HG03039 (cell line): ENCODE measurements at regions not wholly inside any gene's neighbourhood (a gene's known extent, or its start where the extent isn't known, plus 50 kb on each side); places are given as distances from the start of the nearest gene placed in this dataset.

Source experiments
- ATAC-seq: cut with Tn5 transposase; IDR thresholded peaks from one replicate; pipeline ENCODE4 v1.9.1; 2021; ENCODE audit warnings: mild to moderate bottlenecking, moderate library complexity; ENCODE audit not compliant: unreplicated experiment

DNA sequence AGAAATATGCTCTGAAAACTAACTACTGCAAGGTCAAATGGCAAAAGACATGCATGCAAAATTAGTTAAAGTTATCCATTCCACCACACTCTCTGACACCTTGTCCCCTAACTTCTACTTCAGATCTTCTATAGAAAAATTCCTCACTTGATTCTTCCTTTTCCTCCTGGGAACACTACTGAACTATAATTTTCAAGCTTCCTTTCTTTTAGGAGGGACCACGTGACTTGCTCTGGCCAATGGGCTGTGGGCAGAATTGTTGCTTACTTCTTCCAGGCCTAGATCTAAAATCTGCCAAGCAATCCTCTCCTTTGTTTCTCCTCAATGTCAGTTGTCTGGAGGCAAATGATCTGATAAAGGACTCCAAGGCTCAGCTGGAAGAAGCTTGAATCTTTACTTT lies 441.0 kb downstream of the CDK5RAP2 start:
- no peak for ATAC-seq

DNA sequence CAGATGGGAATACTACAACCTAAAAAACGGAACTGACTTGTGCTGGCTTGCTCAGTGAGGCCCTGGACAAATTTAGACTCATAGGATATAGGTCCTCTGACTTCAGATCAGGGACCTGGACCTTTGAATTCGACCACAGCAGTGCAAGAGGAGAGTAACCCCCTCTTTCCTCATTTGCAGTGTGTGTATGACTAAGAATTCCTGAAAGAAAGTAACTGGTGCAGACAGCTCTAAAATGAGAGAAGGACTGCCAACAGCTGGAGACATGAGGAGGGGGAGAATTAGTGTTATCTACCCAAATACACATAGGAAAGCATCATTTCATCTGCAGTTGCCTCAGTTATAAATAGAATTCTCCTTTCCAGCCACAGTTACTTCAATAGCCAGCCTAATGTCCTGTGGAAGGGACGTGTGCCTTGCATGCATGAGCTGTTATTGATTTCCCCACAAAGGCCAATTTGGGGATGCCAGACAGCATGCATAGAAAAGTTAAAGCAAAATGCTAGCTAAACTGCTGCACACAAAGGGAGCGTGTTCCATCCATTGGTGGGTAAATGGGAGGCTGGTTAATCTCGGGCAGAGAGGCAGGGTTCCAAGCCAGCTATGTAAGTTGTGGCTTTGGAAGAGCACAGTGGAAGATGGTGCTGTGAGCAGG lies 442.7 kb downstream of the CDK5RAP2 start:
- ATAC-seq: no peak

DNA sequence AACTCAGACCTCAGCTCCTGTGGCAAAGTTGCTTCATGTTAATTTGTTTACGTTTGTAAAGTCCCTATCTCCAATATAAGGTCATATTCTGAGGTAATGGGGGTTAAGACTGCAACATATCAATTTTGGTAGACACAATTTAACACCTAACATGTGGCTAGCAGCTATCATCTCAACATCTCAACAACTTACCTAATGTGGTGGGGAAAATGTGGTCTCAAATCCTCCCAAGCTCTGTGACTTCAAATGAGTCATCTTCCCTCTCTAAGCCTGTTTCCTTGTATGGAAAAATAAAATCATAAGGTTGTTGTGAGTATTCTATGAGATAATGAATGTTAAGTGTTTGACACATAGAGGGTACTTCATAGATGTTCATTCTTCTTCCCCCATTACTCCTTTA lies 443.3 kb downstream of the CDK5RAP2 start:
- no peak for ATAC-seq

DNA sequence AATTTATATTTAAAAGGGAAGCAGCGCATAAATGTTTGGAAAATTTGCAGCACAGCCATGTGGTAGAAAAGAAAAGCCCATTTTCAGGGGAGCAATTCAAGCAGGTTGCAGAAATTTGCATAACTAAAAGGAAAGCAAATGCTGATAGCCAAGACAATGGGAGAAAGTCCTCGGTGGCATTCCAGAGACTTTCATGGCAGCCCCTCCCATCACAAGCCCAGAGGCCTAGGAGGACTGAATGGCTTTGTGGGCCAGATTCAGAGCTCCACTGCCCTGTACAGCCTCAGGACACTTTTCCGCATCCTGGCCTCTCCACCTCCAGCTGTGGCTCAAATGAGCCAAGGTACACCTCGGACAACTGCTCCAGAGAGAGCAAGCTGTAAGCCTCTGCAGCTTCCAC lies 462.9 kb downstream of the CDK5RAP2 start:
- ATAC-seq: no peak

DNA sequence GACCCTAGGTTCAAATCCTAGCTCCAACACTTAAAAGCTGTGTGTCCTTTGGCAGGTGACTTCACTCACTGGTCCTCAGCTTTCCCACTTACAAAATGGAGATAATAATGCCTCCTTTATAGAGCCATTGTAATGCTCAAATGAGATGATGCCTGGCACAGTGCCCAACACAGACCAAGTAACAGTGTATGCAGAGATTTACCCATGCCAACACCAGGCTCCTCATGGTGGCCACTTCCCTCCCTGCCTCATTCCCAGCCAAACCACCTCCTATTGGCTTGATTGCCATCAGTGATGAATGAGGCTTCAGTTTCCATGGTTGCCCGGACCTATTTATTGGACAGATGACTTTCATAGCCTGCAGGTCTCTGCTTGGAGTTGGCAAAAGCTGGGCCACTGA lies 469.4 kb downstream of the CDK5RAP2 start:
- no peak for ATAC-seq

DNA sequence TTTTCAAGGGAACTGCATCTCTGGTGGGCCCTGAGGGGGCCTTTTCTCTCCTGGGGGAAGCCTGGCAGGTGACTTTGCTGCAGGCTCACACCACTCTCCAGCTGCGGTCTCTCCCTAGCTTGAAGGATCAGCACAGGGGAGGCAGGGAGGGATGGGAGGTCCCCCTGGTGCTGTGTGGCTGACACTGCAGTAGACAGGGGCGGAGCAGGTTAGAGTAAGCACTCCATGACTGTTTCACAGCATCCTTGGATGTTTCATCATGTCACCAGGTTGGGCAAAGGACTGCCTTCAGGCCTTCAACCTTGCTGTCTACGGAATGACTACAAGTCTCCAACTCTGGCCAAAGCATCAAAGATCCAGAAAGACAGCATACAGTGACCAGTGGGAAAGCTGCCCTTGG lies 470.7 kb downstream of the CDK5RAP2 start:
- ATAC-seq: no peak

DNA sequence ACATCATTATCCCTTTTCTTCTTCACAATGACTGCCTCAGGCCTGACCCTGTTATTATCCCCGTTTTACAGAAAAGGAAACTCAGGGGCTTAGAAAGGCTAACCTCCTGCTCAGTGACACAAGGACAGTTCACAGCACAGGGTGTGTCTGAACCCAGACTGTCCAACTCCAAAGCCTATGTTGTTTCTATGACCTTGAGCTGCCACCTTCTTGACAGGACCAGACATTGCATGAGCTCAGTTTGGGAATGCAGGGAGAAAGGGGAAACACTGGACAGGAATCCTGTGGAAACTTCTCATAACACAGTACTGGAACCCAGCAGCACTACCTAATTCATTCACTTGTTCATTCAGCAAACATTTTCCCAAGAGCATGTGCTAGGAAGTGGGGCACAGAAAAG lies 472.8 kb downstream of the CDK5RAP2 start:
- ATAC-seq: no peak

DNA sequence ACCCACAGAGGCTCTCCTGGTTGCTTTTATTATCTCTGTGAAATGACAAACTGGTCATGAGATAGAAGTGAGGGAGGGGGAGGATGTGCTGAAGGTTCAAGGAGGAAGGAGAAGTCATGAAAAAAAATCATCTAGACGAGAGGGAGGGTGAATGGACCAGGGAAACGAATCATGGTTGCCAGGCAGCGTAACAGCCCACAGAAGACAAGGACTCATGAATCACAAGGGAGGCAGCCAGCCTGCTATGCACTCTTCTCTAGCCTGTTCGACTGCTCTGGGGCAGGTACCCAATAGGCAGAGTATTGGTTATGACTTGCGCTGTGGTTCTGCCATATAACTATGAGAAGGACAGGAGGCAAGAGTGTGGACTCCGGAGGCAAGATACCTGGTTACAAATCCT lies 475.2 kb downstream of the CDK5RAP2 start:
- no peak for ATAC-seq

DNA sequence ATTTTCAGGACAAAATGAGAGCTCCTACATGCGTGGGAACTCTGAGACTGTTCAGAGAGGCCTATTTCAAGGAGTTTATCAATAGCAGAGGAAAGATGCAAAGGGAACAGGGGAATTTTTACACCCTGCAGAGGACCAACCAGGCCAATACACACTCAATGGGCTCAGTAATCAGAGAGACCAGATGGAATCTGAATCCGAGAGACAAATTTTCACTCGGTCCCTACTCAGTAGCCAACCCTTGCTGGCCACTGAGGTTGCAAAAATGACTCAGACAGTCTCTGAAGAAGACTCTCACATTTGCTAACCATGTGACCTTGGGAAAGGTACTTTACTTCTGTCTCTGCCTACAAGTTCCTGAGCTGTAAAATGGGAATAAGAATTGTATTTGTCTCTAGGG lies 479.4 kb downstream of the CDK5RAP2 start:
- no peak for ATAC-seq

DNA sequence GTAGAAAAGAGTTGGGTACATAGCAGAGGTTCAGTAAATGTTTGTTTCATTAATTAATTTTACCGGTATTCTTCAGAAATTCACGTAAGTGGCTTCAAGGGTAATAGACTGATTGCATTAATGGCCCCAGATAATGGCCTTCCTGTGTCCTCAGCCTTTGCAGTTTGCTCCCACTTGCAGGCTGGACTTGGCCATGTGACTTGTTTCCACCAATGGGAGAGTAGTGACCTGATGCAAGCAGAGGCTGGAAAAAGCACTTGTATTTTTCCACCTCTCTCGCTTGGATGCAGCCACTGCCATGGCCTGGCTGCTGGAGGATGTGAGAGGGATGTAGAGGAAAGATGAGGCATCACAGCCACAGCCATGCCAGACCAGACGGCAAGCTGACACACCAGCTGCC lies 480.9 kb downstream of the CDK5RAP2 start:
- ATAC-seq: no peak

DNA sequence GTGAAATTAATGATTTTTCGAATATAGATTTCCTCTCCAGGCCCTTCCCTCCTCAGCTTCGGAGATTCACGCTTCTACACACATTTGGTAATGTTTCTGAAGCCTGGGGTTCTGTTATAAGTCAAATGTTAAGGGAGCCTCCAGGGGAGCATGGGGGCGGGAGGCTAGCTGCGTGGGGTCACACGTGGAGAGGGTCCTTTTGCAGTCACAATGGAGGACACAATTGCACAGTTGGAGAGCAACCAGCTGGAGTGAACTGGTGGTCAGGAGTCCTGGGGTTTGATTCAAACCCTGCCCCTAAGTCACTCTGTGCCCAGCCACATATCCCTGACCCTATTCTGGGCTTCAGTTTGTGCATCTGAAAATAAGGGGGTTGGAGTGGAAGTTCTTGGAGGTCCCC lies 481.4 kb downstream of the CDK5RAP2 start:
- no peak for ATAC-seq

DNA sequence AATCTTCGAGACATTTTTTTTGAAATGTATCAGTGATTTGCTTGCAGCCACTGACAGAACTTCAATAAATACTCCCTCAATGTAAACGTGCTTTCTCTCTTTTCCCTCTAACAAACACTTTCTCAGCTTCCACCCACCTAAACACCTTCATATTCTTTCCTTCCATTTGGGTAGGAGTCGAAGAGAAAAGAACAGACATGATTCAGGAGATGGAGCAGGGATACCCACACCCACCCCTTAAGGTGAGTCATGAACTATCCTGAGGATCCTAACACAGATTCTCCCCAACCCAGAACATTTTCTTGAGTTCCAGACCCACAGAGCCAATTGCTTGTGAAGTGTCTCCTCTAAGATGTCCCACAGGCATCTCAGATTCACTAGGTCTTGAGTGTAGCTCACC lies 488.8 kb downstream of the CDK5RAP2 start:
- ATAC-seq: no peak

DNA sequence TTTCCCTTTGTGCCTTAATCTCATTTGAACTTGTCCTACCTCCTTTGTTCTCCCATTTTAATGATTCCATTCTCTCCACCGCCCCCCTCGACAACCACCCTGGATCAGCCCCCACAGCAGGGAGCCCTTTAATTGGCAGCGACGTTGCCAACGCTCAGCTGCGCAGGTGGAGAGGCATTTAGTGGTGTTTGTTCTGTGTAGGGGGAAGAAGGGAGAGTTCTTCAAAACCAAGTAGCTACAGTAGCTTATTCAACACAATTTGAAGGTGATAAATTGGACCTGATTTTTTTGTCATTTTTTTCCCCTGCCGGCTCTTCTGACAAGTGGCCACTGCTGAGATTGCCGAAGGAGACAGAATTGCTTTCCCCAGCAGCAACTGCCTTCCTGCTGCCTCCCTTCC lies 499.1 kb downstream of the CDK5RAP2 start:
- no peak for ATAC-seq

DNA sequence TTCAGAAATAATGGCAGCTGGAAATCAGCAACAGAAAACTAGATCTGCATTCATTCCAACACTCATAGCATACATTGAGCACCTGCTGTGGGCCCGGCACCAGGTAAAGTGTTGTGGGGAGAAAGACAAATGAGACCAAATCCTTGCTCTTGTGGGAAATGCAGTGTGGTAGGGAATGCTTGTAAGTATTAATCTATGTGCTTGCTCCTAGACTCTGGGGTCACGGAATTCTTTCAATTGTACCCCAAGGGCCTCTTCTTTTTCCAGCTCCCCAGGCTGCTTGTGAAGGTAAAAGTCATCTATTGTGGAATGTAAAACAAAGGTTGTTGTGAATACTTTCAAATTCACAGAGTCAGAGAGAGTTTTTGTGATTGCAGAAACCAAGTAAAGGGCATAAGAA lies 501.9 kb downstream of the CDK5RAP2 start:
- no peak for ATAC-seq

DNA sequence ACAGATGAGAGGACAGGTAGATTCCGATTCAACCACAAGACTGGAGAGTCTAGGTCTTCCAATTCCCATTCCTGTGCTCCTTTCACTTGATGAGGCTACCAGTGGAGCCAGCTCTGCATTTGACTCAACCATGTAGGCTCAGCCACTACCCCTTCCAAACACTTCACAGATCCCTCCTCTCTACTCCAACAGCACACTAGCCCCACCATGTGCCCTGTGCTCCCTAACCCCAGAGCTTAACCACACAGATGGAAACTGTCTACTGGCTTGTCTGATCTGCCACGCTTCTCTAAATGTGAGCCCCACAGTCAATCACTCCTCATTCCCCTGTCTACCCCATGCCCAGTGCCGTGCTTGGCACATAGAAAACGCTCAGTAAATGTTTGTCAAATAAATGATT lies 508.2 kb downstream of the CDK5RAP2 start:
- no peak for ATAC-seq

DNA sequence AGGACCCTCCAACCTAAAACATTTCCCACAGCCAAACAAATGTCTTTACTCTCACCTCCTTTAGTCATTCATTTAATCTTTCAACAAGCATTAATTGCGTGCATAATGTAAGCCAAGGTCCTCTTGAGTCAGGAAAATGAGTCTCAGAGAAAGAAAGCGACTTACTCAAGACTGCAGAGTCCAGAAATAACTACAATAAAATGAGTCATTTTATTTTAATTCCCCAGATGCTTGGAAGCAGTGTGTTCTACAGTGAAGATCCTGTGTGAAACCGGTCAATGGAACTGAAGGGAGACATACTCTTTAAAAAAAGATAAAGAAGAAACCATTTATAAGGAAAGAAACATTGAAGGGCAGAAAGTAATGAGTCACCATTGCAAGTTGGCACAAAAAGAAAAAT lies 513.7 kb downstream of the CDK5RAP2 start:
- ATAC-seq: no peak

DNA sequence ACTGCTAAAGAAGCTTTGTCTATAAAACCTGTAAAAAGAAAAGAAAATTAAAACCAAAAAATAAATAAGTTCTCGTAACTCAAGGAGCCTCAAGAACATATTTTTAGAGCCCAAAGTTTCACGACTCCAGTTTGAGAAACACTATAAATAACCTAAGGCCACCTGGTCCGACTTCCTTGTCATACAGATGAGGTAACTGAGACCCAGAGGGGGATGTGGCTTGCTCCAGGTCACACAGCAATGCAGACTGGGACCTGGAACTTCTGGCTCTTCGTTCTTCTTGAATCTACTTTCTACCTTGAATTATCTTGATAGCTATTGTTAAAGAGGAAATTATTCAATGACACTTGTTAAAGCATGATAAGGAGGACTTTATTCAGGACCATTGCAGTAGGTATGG lies 514.8 kb downstream of the CDK5RAP2 start:
- ATAC-seq: no peak

DNA sequence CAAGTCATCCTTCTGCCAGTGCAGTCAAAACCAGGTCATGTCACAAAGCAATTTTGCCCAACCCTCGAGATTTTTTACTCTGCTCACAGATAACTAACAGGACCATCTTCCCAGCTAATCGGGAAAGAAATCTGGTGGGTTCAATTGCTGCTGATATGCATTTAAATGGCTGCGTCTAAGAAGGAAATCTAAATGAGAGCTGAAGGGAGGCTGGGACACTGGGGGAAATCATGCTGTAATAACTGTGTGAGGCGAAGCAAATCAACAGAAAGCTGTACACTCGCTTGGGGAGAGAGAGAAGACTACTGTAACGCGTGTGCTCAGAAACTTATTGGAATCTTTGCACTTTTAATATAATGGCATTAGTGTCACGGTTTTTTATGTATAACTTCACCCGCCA lies 535.0 kb downstream of the CDK5RAP2 start:
- ATAC-seq: no peak

DNA sequence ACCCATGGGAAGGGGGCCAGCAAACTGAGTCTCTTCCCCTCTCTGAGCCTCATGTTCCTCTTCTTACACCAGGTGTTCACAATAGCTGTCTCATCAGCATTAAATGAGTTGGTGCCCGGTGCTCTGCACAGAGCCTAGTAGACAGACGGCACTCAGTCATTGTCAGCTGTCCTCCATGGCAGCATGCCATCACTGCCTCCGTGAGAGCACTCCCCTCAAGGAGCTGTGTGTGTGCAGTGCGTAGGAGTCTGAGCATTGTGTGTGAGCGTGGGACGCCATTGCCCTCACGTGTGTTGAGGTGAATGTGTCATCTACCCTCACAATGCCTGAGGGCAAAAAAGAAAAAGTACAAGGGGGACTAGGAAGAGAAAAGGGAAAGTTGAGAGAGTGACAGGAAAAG lies 536.5 kb downstream of the CDK5RAP2 start:
- no peak for ATAC-seq

DNA sequence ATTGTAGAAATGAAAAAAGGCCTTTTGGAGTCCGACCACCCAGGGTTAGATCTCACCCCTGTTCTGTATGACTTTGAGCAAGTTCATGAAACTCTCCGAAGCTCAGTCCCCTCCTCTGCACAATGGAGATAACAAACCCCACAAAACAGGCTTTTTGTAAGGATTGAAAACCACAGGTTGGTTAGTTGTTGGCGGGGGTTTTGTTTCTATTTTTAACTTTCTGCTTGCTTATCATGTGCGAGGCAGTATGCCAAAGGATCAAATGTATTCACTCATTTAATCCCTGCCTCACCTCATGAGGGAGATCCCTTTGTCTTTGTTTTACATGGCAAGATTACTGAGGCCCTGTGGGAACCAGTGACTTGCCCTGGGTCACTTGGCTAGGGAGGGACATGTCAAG lies 539.1 kb downstream of the CDK5RAP2 start:
- ATAC-seq: no peak

DNA sequence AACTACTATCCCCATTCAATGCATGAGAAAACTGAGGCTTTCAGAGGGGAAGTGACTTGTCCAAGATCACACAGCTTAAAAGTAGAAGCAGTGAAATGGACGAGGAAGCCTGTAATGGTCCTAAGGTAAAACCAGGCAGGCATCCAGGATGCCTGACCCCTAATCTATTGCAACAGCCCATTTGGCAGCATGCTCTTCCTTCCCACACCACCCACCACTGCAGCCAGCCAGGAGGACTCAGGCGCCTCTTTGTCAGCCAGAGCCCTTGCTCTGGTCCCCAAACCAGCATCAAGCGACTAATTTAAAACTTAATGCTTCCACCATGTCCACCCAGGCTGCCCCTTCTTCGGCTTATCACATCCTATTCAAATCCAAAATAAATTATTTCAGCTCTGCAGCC lies 541.6 kb downstream of the CDK5RAP2 start:
- ATAC-seq: no peak

DNA sequence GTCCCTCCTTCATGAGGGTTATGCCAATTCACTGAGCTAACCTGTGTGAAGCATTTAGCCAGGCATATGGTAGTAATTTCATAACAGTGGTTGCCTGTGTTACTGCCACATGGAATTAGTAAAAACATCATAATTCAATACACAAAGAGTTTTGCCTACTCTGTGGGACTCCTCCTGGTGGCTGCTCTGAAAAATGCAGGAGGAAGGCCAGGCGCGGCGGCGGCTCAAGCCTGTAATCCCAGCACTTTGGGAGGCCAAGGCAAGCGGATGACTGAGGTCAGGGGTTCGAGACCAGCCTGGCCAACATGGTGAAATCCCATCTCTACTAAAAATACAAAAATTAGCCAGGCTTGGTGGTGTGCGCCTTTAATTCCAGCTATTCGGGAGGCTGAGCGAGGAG lies 547.3 kb downstream of the CDK5RAP2 start:
- no peak for ATAC-seq

DNA sequence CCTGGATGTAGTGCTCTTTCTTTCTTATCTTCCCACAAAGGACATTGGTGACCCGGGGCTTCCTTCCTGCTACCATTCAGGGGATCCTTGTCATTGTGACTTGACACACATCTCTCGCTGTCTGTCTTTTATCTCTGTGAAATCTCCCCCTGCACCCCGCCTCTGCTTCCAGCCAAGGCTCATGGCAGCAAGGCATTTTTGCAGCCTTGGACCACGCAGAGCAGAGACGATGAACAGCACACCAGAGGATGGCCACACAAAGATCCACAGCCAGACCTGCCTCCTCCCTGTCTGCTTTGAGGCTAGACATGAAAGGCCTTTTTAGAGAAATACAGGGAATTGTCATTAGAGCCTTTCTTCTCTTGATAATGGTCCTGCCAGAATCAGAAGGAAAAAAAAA lies 549.1 kb downstream of the CDK5RAP2 start:
- no peak for ATAC-seq

DNA sequence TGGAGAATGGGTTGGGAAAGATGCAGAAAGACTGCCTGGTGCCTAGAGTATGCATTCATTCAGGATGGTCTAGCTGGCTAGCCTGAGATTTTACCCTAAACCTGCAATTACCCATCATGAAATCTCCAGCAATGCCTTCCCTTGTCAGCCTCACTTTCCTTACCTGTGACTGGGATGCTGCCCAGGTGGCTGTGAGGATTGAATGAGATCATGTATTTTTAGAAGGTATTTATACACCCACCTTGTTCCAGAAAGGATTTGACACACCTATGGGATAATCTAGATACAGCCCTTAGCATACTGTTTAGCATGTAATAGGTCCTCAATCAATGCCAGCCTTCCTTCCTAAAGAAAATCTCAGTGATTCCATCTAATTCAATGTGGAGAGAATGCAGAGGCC lies 561.4 kb downstream of the CDK5RAP2 start:
- ATAC-seq: no peak
